Urinary bladder (tissue), 3 donors: ENCODE measurements at regions not wholly inside any gene's neighbourhood (a gene's known extent, or its start where the extent isn't known, plus 50 kb on each side); places are given as distances from the start of the nearest gene placed in this dataset.

Source experiments
- DNase-seq: peaks from one replicate; pipeline ENCODE4 v3.0.0-alpha.2; 2015; ENCODE audit errors: extremely low spot score
- H3K27ac ChIP-seq: one replicate; pipeline ENCODE4 v1.5.1; 2013; ENCODE audit warnings: low read depth, mild to moderate bottlenecking, moderate library complexity
- H3K36me3 ChIP-seq: one replicate; pipeline ENCODE4 v1.6.1; 2013; ENCODE audit warnings: mild to moderate bottlenecking, moderate library complexity; ENCODE audit not compliant: insufficient read depth
- H3K4me1 ChIP-seq: one replicate; pipeline ENCODE4 v1.6.1; 2013; ENCODE audit warnings: mild to moderate bottlenecking, moderate library complexity; ENCODE audit not compliant: insufficient read depth
- H3K4me3 ChIP-seq: one replicate; pipeline ENCODE4 v1.5.1; 2013; ENCODE audit warnings: low read depth, low read length
- WGBS: extraction: QIAGEN DNeasy Blood & Tissue Kit; methylation state at CpG from one replicate; pipeline ENCODE4 v1.1.7; 2013; 5-methylcytosine and 5-hydroxymethylcytosine counted together
- donor health status: healthy with polysubstance abuse.
- donor health status: healthy.

- WGBS: 39% methylated on average over 1 of the region's 1 CpG
Observed at GRCh38 chr20:22470620-22471026, 113.7 kb downstream of the FOXA2 start.

GRCh38 chr20:22466447-22467171, 117.8 kb downstream of the FOXA2 start:
- H3K4me1 ChIP-seq: no peaks in the 10 kb centered on the region
- no peak overlapping the region for H3K4me3 ChIP-seq
- H3K27ac ChIP-seq: no peak overlapping the region
- no peaks in the 10 kb centered on the region for H3K36me3 ChIP-seq
- WGBS: 66% methylated on average over 7 of the region's 7 CpGs
- DNase-seq: no peak

More at GRCh38 chr20:22470620-22471026, 113.7 kb downstream of the FOXA2 start:
- Histone ChIP-seq H3K36me3 (no peaks in the 10 kb centered on the region), H3K4me3 (no peak overlapping the region), H3K27ac (no peak overlapping the region), H3K4me1 (no peaks in the 10 kb centered on the region)
- DNase-seq: no peak

- no peak for DNase-seq
- Histone ChIP-seq H3K36me3 (no peaks in the 10 kb centered on the region), H3K4me3 (no peak overlapping the region), H3K27ac (no peak overlapping the region), H3K4me1 (no peaks in the 10 kb centered on the region)
- WGBS: 81% methylated on average over 5 of the region's 5 CpGs
Observed at GRCh38 chr20:22465622-22466446, 118.5 kb downstream of the FOXA2 start.

DNA sequence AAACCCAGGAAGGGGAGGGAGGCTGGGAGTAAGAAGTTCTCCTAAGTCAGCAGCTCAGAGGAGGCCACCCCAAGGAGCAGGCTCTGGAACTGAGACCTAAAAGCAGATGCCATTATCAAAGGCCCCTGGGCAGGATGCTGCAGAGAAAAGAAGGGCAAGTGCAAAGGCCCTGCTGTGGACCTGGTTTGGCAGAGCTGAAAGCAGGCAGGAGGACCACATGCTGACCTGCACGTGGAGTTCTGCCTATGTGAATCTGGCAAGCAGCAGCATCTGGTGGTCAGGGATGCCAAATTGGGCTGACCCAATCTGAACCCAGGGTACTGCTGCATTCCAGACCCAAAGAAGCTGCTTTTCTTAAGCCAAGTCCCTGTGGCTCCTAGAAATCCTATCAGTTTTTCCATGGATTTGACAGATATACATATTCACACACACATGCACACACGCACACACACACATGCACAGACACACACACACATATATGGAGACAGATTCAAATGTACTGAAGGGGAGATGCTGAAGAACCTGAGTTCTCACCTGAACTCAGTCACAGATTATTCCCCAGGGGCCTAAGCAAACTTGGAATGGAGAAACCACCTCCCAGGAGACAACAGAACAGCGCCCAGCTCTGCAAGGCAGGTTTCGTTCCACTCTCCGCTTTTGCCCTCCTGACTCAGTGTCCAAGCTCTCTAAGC, 119.9 kb downstream of the FOXA2 start:
- no peak overlapping the region for H3K4me3 ChIP-seq
- no peaks in the 10 kb centered on the region for H3K4me1 ChIP-seq
- no peaks in the 10 kb centered on the region for H3K36me3 ChIP-seq
- DNase-seq: no peak
- 84% methylated on average over 5 of the region's 5 CpGs for WGBS
- H3K27ac ChIP-seq: no peak overlapping the region

DNA sequence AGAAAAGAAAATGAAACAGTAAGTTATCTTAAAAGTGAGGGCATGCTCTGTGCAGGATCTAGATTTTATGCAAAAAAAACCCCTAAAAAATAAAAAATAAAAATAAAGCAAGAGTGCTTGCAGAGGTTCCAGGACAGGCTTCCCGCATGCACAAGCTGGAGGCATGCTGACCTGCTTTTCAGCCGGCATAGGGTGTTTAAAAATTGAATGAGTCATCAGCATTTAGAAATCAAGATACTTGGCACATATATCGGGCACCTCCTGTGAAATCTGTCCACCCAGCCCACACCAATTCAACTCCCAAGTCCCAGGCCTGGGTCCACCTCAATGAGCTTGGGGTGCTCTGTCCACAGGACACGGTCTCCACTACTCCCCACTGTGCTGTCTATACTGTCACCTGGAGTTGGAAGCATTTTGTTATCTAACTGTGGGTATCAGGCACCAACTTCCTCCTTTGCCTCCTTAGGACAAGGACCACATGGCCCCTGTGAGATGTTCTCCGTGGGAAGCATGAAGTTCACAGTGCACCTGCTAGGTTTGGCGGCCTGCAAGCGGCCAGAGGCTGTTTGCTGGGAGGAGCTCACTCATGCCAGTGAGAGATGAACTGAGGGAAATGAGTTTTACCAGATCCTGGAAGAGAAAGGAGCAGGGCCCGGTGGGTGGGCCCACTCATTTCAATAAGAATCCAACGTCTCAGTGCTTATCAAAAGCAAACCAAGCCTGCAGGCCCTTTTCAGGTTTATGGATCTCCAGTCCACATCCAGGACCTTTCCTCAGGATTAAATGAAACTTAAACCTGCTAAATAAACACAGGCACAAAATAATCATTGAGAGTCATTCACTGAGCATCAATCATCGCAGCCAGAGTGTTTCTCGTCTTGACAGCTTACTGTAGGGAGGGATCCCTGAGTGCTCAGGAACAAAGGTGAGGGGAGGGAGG, 121.1 kb downstream of the FOXA2 start:
- no peak overlapping the region for H3K4me3 ChIP-seq
- no peak overlapping the region for H3K27ac ChIP-seq
- 55% methylated on average over 11 of the region's 11 CpGs for WGBS
- H3K4me1 ChIP-seq: no peaks in the 10 kb centered on the region
- H3K36me3 ChIP-seq: no peaks in the 10 kb centered on the region
- DNase-seq: no peak

DNA sequence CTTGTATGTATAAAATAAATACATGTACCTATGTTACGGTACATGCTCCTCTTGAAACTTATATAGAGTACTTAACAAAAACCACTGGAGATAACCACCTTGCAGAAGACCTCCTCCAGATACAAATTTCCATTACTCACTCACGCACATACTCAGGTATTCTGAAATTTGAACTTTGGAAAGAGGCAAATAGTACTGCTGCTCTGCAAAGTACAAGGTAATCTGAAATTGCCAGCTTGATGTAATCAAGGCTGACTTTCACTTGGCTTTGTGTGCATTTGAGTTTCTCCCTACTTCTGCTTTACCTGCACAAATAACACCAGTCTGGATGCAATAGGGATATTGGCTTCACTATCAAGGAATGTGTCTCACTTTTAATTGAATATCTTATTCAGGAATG, 123.6 kb downstream of the FOXA2 start:
- no peak for DNase-seq
- Histone ChIP-seq H3K4me1 (no peaks in the 10 kb centered on the region), H3K36me3 (no peaks in the 10 kb centered on the region), H3K4me3 (no peak overlapping the region), H3K27ac (no peak overlapping the region)
- 89% methylated on average over 2 of the region's 2 CpGs for WGBS

DNA sequence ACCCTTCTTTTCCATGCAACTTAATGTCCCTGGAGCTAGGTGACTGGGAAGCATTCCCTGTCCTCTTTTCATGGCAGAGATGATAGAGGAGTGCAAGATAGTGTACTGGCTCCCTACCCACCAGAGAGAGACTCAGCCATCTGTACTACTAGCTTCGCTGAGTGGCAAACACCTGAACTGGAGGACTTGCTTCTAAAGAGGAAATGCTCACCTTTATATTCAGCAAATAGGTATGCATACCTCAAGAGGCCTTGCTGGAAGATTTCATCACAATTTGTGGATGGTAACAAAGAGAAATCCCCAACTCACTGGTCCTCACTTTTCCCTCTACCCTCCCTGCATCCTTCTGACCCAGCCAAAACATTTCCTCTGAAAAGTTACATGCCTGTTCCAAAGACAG, 124.1 kb downstream of the FOXA2 start:
- Histone ChIP-seq H3K36me3 (no peaks in the 10 kb centered on the region), H3K27ac (no peak overlapping the region), H3K4me1 (no peaks in the 10 kb centered on the region), H3K4me3 (no peak overlapping the region)
- DNase-seq: no peak
- WGBS: 85% methylated on average over 1 of the region's 1 CpG

DNA sequence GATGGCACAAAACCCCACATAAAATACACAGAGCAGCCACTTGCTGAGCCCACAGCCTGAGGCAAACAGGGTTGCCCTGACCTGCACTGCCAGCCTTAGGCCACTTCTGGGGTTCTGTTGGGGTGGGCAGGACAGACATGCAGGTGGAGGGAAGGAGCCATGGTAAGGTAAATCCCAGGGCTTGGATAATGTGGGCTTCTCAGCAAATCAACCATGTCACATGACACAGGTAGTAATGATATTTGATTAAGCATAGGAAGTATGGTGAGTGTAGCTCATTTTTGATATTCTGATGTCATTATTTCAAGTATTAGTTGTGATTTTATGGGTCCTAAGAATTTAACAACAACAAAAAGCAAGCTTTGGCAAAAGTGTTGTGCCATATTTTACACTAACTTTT, 124.6 kb downstream of the FOXA2 start:
- no peaks in the 10 kb centered on the region for H3K4me1 ChIP-seq
- no peak for DNase-seq
- H3K4me3 ChIP-seq: no peak overlapping the region
- H3K36me3 ChIP-seq: no peaks in the 10 kb centered on the region
- no peak overlapping the region for H3K27ac ChIP-seq

DNA sequence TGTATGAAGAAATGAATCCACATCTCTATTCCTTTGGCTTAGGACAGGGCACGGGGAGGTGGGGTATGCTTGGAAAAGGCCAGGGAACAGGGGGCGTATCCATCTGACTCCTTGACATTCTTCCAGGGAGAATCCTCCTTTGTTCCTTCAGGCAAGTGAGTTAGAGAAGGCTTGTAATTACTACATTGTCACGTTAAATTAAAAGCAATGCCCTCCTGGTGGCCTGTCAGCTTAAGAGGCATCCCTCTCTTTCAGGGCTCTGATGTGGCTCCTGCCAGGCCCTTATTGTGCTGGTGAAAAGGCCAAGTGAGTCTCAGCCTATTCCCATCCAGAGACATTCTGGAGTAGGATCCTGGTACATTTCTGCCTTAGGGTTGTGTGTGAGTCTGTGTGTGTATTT, 128.3 kb downstream of the FOXA2 start:
- H3K4me3 ChIP-seq: no peak overlapping the region
- H3K36me3 ChIP-seq: no peaks in the 10 kb centered on the region
- no peaks in the 10 kb centered on the region for H3K4me1 ChIP-seq
- DNase-seq: no peak
- H3K27ac ChIP-seq: no peak overlapping the region
- WGBS: 66% methylated on average over 3 of the region's 3 CpGs

DNA sequence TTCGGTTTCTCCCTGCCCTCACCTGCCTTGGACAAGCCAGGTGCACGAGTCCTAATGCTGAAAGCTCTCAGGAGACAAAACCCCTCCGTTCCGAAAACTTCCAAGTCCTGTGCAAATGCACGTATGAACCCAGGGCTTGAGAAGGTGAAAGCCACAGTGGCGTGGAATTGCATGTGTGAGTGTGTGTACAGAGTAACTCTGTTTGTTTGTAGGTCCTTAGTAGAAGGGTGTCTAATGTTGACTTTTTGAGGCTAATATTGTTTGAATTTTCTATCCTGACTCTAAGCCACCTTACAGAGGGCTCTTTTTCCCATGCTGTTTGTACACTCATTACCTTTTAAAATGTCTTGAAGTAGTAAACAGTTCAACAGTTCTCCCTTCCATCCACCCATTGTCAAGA, 129.1 kb downstream of the FOXA2 start:
- DNase-seq: no peak
- WGBS: 86% methylated on average over 6 of the region's 6 CpGs

DNA sequence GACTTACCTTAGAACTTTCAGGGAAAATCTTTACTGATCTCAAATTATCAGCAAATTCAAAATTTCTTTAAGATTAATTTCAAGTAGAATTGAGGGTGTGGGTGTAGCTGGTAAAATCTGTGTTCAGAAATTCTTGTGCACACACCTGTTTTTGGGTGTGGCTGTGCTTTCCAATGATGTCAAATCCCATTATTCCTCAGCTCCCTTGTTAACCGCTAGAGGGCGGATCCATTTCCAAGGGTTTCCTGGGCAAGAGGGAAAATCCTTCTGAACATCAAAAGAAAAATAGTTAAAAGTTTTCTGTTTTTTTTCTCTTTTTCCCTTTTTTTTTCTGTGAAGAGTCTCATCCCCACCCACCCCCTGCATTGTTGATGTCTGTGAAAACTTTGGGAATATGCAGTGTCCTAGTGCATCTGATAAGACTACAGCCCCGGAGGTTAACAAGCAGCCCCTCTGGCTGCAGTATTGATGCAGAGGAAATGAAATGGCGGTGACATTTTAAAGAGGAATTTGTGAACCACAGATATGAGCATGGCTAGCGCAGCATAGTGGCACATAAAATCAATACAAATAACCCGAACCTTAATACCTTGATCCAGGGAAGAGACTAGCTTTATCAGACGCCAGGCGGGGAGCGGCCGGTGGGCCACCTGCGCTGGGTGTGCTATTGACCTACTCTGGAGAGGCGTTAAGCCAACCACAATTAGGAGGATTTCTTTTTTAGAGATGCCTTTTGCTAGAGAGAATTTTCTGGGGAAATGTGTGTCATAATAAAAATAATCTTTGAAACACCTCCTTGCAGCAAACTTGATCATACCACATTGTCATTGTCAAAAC, 130.9 kb downstream of the FOXA2 start:
- DNase-seq: no peak
- Histone ChIP-seq H3K36me3 (no peaks in the 10 kb centered on the region), H3K4me1 (no peaks in the 10 kb centered on the region), H3K27ac (no peak overlapping the region), H3K4me3 (no peak overlapping the region)
- 57% methylated on average over 12 of the region's 12 CpGs for WGBS

More for the DNA sequence above, 129.1 kb downstream of the FOXA2 start:
- Histone ChIP-seq H3K27ac (no peak overlapping the region), H3K4me3 (no peak overlapping the region), H3K4me1 (no peaks in the 10 kb centered on the region), H3K36me3 (no peaks in the 10 kb centered on the region)

DNA sequence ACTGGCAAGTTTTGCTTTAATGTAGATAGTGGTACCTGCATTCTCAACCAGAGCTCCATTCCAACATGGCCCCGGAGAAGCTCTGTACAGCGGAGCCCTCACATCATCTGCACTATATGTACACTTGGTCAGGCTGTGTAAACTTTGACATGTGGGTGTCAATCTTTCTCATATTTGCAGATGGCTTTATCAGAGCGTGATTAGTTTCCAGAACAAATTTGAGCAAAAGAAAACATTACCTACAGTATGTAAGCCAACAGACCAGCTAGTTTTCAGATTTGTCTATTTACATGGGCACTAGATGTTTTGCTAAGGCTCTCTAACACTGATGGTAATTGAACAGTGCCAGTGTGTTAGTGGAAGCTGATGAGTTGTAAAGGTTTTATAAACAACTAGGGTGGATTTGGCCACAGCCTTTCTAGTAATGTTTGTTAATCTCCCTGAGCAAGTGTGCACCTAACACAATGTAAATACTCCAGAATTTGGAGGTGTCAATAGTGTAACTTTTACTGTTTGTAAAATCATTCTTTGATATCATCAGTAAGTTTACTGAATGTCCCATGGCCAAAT, 131.8 kb downstream of the FOXA2 start:
- Histone ChIP-seq H3K27ac (no peak overlapping the region), H3K36me3 (no peaks in the 10 kb centered on the region), H3K4me3 (no peak overlapping the region), H3K4me1 (no peaks in the 10 kb centered on the region)
- WGBS: 88% methylated on average over 3 of the region's 3 CpGs
- no peak for DNase-seq
